ENCODE measurements at regions not wholly inside any gene's neighbourhood (a gene's known extent, or its start where the extent isn't known, plus 50 kb on each side); places are given as distances from the start of the nearest gene placed in this dataset.

DNA sequence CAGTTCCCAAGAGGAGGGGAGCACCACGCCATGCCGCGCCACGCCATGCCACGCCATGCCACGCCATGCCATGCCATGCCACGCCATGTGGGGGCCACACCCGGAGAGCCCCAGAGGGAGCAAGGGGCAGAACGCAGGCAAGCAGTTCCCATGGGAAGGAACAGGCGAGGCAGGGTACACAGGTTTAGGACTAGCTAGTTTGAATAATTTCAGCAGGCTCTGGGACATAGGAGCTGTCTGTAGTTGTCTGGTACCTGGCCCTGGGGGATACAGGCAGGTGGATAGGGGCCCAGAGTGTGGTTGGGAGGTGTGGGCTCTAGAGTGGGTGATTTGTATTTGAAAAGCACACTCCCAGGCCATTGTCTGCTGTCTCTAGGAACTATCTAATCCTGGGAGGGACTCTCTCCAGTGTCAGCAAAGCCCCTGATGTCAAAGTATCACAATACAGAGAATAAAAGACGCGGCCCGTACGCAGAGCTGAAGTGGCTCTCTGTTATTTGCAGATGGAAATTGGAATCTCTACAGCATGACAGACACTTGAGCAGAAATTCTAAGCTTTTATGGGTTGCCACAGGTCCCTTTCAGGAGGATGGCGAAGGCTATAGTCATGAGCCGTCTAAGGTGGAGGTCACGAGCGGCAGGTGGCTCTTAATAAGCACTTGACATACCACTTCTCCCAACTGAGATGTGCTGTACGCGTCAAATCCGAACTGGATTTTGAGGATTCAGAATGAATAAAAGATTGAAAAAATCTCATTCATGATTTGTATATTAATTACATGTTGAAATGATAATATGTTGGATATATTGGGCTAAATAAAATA, 220.8 kb upstream of the TNRC6C start:
- peak; percentile 26 to 37 for DNase-seq

DNA sequence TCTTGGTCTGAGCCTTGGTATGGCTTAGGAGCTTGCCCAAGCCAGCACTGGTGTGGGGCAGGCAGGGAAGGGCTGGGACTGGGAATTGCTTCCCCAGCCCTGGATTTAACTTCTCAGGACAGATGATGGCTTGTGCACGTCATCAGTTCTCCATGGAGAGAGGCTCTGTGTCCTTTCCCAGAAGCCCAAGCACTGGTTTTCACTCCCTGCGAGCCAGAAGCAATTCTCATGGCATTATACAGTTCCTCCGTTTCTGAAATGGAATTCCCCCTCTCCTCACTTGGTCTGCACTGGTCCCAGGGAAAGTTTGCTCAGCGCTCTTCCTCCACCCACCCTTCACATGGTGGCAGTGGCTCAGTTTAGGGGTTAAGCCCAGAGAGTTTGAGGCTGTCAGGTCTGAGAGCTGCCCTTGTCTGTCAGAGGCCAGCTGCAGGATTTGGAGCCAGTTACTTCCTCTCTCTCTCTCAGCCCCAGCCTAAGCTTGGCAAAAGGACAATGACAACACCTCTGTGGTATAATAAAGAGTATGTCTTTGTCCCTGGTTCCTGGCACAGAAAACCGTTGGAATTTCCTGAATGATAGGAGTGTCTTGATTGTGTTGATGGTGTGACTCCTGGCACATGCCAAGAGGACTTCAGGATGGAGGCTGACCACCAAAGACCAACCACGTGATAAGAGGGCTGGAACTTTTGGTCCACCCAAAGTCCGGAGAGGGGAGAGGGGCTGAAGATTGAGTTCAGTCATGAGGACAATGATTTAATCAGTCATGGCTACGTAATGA, 219.6 kb upstream of the TNRC6C start:
- peak in 1 of 2 experiments; percentile 26 for DNase-seq

DNA sequence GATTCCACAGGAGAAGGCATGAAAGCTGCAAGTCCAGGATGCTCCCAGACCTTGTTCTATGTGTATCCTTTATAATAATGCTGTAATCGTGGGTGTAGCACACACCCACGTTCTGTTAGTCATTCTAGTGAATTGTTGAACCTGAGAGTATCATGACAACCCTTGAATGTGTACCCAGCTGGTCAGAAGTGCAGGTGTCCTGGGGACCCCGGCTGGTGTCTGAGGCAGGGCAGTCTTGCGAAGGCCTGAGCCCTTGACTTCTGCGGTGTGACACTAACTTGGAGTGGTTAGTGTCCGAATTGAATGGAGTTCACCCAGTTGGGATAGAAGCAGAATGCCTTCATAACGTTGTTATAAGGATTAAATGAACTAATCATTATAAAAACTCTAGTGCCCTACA, 218.0 kb upstream of the TNRC6C start:
- DNase-seq, result no peak

DNA sequence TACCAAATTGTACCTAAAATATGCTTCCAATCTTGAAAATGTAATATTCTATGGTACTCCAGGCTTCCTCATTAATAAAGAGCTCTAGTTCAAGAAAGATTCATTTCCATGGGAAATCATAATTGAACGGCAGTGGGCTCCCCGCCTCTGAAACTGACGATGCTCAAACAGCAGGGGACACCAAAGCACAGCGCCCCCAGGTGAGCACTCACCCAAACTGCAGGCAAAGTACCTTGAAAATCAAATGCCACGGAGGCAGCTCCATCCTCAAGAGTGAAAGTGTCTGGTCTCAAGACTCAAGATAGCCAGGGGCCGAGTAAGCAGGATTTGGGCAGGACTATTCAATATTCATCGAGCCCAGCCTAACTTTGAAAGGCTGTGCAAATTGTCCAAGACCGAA, 217.4 kb upstream of the TNRC6C start:
- DNase-seq, result no peak

DNA sequence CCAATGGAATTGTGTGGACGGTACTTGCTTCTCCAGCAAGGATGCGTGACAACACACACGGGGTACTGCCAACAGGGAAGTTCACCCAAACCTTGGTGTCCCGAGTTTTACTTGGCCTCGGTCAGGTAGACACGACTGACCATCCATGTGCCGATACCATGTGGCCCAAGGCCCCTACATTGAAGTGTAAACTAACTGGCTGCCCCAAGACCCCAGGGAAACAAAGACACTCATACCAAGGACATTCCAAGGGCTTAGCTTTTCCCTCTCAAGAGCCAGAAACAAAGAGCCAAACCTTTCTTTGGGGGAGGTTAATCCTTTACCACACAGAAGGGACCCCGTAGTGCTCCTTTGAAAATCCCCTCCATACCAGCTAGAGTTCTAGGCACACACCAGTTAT, 215.9 kb upstream of the TNRC6C start:
- DNase-seq, result no peak

DNA sequence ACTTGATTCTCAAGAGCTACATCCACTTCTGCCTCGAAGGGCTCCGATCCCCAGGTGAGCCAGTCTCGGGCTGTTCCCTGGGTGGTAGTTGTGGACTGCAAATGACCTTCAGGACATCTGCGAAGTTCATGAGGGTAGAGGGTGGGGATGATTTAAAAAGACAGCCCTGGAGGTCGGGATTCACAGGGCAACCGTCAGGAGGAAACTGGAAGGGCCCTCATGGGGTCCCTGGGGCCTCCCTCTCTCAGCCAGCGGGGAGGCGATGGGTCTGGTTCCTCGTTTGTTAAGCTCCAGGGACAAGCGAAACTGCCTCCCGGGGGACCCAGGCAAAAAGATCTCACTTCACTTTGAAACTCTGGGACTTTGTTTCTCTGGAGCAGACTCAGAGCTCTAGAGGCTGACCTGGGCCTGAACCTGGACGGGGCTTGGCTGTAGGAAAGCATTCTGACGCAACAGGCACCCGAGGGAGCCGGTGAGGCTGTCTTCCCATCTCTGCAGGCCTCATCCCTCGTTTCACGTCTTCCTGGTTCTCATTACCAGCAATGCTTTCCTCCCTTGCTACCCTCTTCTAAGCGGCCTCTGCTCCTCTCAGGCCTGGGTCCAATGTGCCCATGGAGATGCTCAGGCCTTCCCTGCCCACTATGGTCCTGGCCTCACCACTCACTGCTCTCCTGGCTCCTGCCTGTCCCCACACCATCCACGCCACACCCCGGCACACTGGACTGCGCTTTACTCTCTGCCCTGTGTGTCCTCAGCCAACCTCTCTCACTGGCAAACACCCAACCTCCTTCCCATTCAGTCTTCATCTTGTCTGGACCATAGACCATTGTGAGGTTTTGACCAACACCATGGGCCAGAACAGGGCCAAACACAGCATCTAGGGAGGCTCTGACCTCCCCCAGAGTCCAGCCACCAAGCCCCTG, 214.2 kb upstream of the TNRC6C start:
- DNase-seq, result no peak

DNA sequence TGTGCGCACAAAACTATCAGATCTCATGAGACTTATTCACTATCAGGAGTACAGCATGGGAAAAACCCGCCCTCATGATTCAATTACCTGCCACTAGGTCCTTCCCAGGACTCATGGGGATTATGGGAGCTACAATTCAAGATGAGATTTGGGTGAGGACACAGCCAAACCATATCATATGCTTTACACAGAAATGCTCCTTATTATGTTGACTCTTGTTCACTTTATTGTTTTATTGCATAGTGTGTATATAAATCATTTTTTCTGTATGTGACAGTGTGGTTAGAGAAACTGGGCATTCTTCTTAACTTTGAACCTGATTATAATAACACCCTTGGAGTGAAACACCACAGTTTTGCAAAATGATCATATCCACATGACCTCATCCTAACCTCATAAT, 212.8 kb upstream of the TNRC6C start:
- no peak for DNase-seq

DNA sequence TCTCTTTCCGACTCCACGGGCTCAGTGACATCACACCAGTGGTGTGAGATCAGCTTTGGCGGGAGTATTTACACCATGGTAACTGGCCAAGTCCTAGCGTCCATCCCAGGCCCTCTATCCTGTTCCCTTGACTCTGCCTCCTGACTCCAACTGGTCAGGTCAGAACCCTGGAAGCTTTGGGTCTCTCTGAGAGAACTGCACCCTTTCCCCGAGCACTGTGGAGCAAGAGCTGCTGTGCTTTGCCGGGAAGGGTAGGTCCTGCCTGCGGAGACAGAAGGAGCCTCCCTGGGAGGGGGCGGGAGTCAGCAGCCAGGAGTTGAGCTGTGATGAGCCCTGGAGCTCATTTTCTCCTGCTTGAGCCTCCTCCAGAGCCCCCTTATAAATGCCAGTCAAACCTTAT, 212.1 kb upstream of the TNRC6C start:
- no peak for DNase-seq

DNA sequence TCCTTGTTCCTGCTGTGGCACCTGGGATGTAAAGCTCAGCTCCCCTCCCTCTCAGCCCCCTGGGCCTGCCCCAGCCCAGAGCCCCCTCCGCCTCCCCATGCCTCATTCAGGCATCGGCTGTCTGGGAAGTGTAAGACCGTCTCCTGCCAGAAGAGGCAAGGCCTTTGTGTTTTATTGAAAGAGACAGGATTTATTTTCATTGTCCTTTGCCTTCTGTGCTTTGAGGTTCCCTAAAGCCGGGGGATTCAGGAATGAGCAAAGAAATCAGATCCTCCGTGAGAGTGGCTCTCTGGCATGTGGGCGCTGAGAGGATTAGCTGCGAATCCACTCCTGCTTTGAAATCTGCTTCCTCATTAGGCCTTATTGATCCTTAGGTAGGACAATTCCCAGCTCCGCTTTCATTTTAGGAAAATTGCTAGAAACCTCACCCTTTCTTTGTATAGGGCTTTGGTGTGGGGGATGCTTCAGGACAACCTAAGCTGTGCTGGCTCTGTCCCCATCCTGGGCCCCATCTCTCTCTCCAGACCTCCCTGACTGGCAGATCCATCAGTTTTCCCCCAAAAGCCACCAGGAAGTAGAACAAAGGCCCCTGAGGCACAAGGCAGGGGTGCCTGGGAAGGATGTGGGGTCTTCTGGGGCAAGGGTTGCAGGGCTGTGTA, 211.5 kb upstream of the TNRC6C start:
- no peak for DNase-seq

DNA sequence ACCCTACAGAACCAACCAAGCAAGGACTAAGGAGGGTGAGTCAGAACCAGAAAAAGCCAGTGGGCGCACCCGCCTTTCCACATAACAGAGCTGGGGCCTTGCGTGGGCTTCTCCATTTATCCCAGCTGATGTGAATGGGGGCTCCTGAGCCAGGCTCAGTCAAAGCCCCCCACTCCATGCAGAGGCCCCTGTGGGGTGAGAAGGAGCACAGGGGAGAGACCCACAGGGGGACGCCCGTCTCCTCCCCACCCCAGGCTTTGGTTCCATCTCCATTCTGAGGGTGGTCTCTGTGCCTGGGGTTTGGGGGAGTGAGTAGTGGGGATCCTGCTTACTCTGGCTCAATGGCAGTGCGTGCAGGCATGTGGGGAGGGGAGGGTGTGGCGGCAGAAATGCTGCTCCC, 210.1 kb upstream of the TNRC6C start:
- no peak for DNase-seq

DNA sequence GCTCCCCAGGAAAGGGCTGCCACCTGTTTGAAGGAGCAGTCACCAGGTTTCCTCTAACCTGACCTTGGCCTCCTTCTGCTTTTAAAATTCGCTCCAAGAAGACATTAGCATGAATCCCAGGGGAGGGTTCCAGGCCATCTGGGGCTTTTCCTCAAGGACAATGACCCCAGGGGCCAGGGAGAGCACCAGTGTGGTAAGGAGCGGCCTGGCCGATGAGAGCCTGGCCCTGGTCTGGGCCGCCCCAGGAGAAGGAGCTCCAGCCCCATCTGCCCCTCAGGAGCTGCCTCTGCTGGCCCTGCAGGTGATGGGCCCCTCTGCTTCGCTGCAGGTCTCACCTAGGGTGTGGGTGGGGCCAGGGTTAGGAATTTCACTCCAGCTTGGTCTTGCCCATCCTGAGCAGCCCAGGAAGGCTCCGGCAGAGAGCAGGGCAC, 209.2 kb upstream of the TNRC6C start:
- no peak for DNase-seq

DNA sequence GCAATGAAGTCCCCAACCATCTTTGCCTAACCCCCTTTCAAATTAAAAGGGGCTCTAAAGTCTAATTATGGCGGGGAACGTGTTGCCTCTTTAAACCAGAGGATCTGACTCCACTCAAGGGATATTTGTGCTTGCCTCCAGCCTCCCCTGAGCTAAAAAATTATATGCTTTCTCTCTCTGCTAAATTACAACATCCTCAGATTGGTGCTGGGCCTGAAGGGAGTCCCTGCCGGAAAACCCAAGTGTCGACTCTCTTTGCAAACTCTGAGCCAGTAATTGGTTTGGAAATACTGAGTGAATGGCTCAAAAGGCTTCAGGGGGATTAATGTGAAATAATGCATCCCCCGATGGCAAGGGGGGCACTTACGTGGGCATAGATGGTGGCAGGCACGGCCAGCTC, 208.5 kb upstream of the TNRC6C start:
- DNase-seq, result no peak

DNA sequence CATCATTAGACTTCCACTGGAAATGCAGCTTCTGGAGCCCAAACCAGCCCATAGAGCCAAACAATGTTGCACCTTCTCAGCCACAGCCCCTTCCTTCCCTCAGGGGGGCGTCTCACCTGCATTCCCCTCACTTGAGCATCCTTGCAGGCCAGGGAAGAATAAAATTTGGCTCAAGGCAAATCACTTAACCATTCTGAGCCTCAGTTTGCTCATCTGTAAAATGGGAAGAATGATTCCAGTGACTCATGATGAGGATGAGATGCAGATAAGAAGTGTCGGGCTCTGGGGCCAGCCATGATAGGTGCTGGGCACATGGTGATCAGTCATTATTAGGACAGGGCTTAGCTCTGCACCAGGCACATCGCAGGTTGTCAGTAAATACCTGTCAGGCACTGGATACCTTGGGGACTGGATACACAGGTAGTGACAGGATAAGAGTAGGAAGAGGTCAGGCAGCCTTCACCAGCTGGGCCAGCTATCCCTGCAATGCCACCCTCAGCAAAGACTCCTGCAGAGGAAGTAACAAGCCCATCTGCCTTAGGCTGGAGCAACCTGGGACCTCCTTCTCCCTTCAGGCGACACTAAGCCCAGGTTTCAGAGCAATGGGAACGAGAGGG, 208.0 kb upstream of the TNRC6C start:
- no peak for DNase-seq

DNA sequence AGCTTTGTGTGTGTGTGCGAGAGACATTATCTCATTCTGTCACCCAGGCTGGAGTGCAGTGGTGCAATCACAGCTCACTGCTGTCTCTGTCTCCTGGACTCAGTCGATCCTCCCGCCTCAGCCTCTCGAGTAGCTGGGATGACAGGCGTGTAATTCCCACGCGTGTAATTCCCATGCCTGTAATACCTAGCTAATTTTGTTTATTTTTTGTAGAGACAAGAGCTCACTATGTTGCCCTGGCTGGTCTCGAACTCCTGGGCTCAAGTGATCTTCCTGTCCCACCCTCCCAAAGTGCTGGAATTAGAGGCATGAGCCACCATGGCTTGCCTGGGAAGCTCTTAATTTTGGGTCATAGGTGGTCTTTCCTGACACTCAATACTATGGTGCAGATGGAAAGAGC, 205.3 kb upstream of the TNRC6C start:
- DNase-seq, result no peak

DNA sequence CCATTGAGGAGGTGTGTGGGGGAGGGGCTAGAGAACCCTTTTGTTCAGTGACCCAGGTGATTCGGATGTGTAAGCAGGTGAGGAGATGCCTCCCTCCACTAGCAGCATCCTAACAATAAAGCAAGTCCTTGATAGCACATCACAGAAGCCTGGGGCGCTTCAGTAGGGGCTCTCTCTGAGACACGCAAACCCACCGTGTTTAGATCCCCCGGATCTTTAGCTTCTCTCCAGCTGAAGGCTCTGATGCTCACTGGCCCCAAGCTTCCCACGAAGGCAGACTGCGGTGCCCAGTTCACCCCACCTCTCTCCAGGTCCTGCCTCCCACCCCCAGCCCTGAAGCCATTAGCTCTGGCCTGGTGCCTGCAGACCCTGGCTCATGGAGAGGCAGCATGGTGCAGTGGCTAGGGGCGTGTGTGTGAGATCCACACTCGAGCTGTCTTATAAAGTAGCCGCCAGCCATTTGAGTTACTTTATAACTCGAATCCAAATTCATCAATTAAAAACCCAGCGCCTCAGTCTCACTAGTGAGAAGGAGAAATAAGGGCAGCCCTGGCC, 204.7 kb upstream of the TNRC6C start:
- DNase-seq, result no peak

DNA sequence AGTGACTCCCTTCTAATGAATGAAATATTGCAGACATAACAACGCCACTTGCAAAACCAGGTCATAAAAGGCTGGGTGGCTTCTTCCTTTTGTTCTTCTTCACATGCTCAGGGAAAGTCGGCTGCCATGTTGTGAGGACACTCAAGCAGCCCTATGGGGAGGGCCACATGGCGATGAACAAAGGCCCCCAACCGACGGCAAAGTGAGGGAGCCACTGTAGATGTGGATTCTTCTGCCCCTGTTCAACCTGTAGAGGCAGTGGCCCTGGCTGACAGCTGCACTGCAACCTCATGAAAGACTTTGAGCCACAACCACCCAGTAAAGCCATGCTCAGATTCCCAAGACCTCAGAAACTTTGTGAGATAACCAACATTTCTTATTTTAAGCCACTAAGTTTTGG, 203.5 kb upstream of the TNRC6C start:
- DNase-seq, result no peak

DNA sequence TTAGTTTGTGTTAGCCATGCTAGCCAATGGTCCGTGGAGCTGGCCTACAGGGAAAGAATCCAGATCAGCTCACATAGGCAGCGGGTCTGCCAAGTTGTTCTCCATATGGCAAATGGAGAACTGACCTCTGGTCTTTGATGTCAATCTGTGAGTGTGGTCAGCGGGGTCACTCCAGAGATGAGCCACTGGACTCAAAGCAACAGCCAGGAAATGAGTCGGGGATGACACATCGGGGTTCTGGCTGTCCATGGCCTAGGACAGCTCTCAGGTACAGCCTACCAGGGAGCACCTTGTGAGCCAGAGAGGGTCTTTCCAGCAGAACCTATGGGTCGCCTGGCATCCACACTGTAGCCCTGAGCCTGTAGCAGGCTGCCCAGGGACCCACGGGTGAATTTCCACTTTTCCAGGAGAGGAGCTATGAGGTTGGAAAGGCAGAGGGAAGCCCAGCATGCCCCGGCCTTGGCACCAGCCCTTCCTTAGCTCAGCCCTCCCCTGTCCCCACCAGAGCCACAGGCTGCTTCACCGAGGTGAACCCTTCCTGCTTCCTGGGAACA, 203.0 kb upstream of the TNRC6C start:
- no peak for DNase-seq

DNA sequence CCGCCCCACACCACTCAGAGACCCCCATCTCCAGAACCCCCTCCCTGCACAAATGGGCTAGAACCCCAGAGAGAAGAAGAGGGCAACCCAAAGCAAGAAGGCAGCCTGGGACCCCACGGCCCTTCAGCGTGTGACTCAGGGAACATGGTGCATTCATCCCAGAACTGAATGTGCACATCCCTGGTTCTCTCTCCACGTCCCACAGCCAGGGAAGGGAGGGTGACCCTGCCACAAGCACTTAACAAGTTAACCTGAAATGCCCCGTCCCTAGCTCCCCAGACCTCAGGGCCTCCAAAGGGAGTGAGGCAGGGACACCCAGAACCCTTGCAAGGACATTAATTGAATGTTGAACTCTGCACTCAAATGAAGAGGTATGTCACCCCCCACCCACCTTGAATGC, 202.5 kb upstream of the TNRC6C start:
- no peak for DNase-seq

DNA sequence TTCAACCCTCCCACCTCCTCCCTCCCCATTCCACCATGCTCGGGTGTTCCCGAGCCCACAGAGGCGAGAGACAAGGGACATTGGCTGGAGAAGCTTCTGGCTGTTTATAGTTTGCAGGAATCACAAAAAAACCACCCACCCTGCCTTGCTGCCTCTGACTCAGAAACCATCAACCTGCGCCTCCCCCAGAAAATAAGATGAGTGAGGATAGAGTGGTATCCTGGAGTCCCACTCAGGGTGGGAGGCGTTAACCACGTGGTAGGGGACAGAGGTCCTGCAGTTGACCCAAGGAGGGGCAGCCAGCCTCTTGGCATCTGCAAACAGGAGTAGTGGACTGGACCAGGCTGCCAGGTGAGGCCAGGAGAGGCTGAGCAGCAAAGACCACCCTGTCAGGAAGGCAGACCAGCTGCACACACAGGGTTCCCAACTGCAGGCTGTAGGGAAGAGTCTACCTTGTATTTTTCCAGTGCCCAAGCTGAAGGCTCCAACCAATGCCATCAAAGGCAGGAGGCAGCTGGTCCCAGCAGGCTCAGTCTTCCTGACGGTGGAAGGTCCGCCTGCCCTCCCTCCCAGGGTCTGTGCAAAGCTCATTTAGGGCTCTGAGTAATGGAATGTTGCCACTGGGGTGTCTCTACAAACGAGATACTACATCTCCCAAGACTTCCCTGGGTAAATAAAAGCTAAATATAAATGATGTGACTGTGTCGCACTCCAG, 201.5 kb upstream of the TNRC6C start:
- DNase-seq, result no peak

DNA sequence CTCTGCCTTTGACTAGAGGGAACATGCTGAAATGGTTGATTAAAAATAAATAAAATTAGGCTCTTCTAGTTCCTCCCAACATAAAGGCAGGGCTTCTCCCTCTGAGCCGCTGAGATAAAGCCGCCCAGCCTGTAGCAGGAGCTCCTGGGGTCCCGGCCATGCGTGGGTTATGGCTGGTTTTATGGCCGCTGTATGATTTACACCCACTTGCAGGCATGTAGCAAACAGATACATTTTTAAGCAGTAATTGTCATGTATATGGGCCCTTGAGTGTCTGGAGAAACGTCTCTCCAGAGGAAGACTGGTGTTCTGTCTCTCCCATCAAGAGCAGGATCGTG, 201.0 kb upstream of the TNRC6C start:
- no peak for DNase-seq

DNA sequence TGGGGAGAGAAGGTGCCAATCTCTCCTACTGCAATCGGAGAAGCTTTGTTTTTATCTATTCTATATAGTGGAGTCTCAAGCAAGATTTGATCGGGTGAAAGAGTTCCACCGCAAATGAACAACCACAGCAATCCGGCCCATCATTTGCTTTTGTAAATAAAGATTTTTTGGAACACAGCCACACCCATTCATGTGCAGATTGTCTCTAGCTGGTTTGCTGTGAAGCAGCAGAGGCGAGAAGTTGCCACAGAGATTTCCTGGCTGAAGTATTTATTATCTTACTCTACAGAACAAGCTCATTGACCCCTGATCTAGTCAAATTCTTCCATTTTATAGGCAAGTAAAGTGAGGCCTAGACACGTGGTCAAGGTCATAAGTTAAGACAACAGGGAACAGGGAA, 195.5 kb upstream of the TNRC6C start:
- peak in 1 of 2 experiments; percentile 42 for DNase-seq
